Fibroblast of lung (primary cell): ENCODE measurements at regions not wholly inside any gene's neighbourhood (a gene's known extent, or its start where the extent isn't known, plus 50 kb on each side); places are given as distances from the start of the nearest gene placed in this dataset.

ENCODE experiments used
- DNase-seq, 2 donors: peaks; one replicate each; pipeline versions ENCODE4 v3.0.0 to v3.0.0-alpha.2; 2010; ENCODE audit warnings: low read depth in 2 of 2
- H2AFZ ChIP-seq: 2 replicates; pipeline ENCODE4 v1.5.1; 2012; ENCODE audit warnings: low read length, control low read depth, inconsistent platforms
- H3K27ac ChIP-seq: 2 replicates; pipeline ENCODE4 v1.5.1; 2011; ENCODE audit warnings: low read length, control low read depth; ENCODE audit not compliant: insufficient read depth
- H3K27me3 ChIP-seq: 2 replicates; pipeline ENCODE4 v1.5.1; 2011; ENCODE audit warnings: mild to moderate bottlenecking, low read length; ENCODE audit not compliant: control insufficient read depth, insufficient read depth
- H3K36me3 ChIP-seq: 2 replicates; pipeline ENCODE4 v1.5.1; 2011; ENCODE audit warnings: low read length; ENCODE audit not compliant: control insufficient read depth, insufficient read depth
- H3K4me1 ChIP-seq: 2 replicates; pipeline ENCODE4 v1.5.1; 2011; ENCODE audit warnings: low read length; ENCODE audit not compliant: control insufficient read depth, insufficient read depth; ENCODE audit errors: extremely low read depth
- H3K4me2 ChIP-seq: 2 replicates; pipeline ENCODE4 v1.5.1; 2011; ENCODE audit warnings: low read length, control low read depth; ENCODE audit not compliant: insufficient read depth; ENCODE audit errors: extremely low read depth
- H3K4me3 ChIP-seq, 4 experiments: fragments of 200-600 bp in 1 of 4; sonication (generic) in 1 of 4; replicated peaks in 1 of 4; 2 replicates each; pipeline ENCODE4 v1.5.1; 2011 to 2016; ENCODE audit warnings: low read length in 4 of 4, low read depth in 3 of 4, mild to moderate bottlenecking in 3 of 4, control low read depth in 2 of 4, inconsistent platforms in 1 of 4, mixed read lengths in 1 of 4; ENCODE audit not compliant: insufficient read depth in 1 of 4; ENCODE audit errors: control extremely low read depth in 1 of 4
- H3K79me2 ChIP-seq: 2 replicates; pipeline ENCODE4 v1.5.1; 2012; ENCODE audit warnings: mild to moderate bottlenecking, low read length, inconsistent platforms; ENCODE audit not compliant: control insufficient read depth, insufficient read depth
- H3K9ac ChIP-seq: 2 replicates; pipeline ENCODE4 v1.5.1; 2011; ENCODE audit warnings: mild to moderate bottlenecking, low read length, control low read depth; ENCODE audit not compliant: insufficient read depth
- H3K9me3 ChIP-seq: 2 replicates; pipeline ENCODE4 v1.5.1; 2012; ENCODE audit warnings: low read depth, low read length; ENCODE audit not compliant: control insufficient read depth, insufficient read depth
- H4K20me1 ChIP-seq: 2 replicates; pipeline ENCODE4 v1.5.1; 2011; ENCODE audit warnings: low read length; ENCODE audit not compliant: control insufficient read depth, insufficient read depth; ENCODE audit errors: extremely low read depth
- CTCF ChIP-seq, 2 donors: IDR thresholded peaks in 1 of 2; conservative IDR thresholded peaks in 1 of 2; 1 replicate in 1 of 2; 2 replicates in 1 of 2; pipeline ENCODE4 v1.5.1; 2011 to 2012; ENCODE audit warnings: low read length in 2 of 2, control low read depth in 1 of 2, inconsistent platforms in 1 of 2, low read depth in 1 of 2, mild to moderate bottlenecking in 1 of 2
- EZH2 ChIP-seq: IDR thresholded peaks from 2 replicates; pipeline ENCODE4 v1.5.1; 2012; ENCODE audit warnings: low read length, control low read depth, mild to moderate bottlenecking; ENCODE audit errors: missing control alignments

- Histone ChIP-seq H3K4me3 (no peak overlapping the region), H3K4me2 (no peak overlapping the region), H3K4me1 (no peaks in the 10 kb centered on the region)
Observed at GRCh38 chr10:55813451-55814170, 547.4 kb downstream of the ZWINT start.

GRCh38 chr10:55803055-55803454 lies 558.0 kb downstream of the ZWINT start:
- Histone ChIP-seq H3K9me3 (no peaks in the 10 kb centered on the region), H2AFZ (no peak overlapping the region), H3K27me3 (no peaks in the 10 kb centered on the region), H3K79me2 (no peaks in the 10 kb centered on the region), H3K4me2 (no peak overlapping the region), H3K4me1 (no peaks in the 10 kb centered on the region), H3K27ac (no peak overlapping the region), H3K36me3 (no peaks in the 10 kb centered on the region), H3K4me3 (no peak overlapping the region), H3K9ac (no peak overlapping the region), H4K20me1 (no peaks in the 10 kb centered on the region)
- TF ChIP-seq EZH2 (no peak), CTCF (conservative IDR thresholded peaks at IDR 0.05 in 1 of 2, IDR thresholded peaks at IDR 0.05 in 1 of 2; ENCODE audit: low read depth in 1 of 2, low read length in 2 of 2) (no peak)
- DNase-seq = no peak

More at GRCh38 chr10:55813451-55814170, 547.4 kb downstream of the ZWINT start:
- no peaks in the 10 kb centered on the region for H3K79me2 ChIP-seq
- H3K27me3 ChIP-seq = no peaks in the 10 kb centered on the region
- H2AFZ ChIP-seq = no peak overlapping the region
- no peak overlapping the region for H3K9ac ChIP-seq
- no peak for TF ChIP-seq EZH2
- TF ChIP-seq CTCF (conservative IDR thresholded peaks at IDR 0.05 in 1 of 2, IDR thresholded peaks at IDR 0.05 in 1 of 2; ENCODE audit: low read depth in 1 of 2, low read length in 2 of 2) = no peak
- no peak overlapping the region for H3K27ac ChIP-seq
- no peaks in the 10 kb centered on the region for H3K36me3 ChIP-seq
- no peak for DNase-seq
- no peaks in the 10 kb centered on the region for H3K9me3 ChIP-seq
- H4K20me1 ChIP-seq = no peaks in the 10 kb centered on the region

- no peak for DNase-seq
- Histone ChIP-seq H3K36me3 (no peaks in the 10 kb centered on the region), H3K4me2 (no peak overlapping the region), H4K20me1 (no peaks in the 10 kb centered on the region), H3K79me2 (no peaks in the 10 kb centered on the region), H3K9me3 (no peaks in the 10 kb centered on the region), H3K27ac (no peak overlapping the region), H3K27me3 (no peaks in the 10 kb centered on the region), H2AFZ (no peak overlapping the region), H3K4me1 (no peaks in the 10 kb centered on the region), H3K4me3 (no peak overlapping the region), H3K9ac (no peak overlapping the region)
- TF ChIP-seq EZH2 (no peak), CTCF (conservative IDR thresholded peaks at IDR 0.05 in 1 of 2, IDR thresholded peaks at IDR 0.05 in 1 of 2; ENCODE audit: low read depth in 1 of 2, low read length in 2 of 2) (no peak)
Observed at GRCh38 chr10:55801353-55801661, 559.8 kb downstream of the ZWINT start.
